HG03064 (cell line): ENCODE measurements at regions not wholly inside any gene's neighbourhood (a gene's known extent, or its start where the extent isn't known, plus 50 kb on each side); places are given as distances from the start of the nearest gene placed in this dataset.

Experiments
- ATAC-seq: cut with Tn5 transposase; IDR thresholded peaks from one replicate; pipeline ENCODE4 v1.9.1; 2021; ENCODE audit warnings: low read depth; ENCODE audit not compliant: unreplicated experiment

DNA sequence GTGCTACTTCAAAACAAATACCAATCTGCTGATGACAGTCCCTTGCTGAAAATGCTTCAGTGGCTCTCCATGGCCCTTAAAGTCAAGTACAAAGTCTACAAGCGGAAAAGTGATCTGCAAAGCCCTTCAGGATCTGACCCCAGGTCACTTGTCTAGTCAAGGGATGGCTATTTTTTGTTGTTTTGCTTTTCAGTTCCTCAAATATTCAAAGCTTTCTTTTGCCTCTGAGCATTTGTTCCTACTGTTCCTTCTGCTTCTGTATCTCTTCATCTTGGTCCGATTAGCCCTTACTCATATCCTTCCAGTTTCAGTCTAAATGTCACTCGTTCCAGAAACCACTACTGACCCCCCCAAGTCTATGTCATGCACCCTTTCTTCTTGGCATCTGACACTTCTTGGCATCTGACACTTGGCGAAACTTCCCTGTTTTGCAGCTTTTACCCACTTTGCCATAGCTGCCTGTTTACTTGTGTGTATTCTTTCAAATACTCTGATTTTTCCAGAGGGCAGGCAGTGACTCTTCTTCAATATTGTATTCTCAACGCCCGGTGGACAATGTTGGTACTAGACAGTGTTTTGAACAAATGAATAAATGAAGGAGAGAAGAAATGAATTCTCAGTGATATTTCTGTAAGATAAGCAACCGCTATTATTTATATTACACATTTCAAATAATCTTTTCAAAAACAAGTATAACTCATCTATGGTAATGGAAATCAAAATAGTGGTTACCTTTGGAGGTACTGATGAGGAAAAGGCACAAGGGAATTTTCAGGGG, 175.9 kb upstream of the FN1 start:
- ATAC-seq = no peak

DNA sequence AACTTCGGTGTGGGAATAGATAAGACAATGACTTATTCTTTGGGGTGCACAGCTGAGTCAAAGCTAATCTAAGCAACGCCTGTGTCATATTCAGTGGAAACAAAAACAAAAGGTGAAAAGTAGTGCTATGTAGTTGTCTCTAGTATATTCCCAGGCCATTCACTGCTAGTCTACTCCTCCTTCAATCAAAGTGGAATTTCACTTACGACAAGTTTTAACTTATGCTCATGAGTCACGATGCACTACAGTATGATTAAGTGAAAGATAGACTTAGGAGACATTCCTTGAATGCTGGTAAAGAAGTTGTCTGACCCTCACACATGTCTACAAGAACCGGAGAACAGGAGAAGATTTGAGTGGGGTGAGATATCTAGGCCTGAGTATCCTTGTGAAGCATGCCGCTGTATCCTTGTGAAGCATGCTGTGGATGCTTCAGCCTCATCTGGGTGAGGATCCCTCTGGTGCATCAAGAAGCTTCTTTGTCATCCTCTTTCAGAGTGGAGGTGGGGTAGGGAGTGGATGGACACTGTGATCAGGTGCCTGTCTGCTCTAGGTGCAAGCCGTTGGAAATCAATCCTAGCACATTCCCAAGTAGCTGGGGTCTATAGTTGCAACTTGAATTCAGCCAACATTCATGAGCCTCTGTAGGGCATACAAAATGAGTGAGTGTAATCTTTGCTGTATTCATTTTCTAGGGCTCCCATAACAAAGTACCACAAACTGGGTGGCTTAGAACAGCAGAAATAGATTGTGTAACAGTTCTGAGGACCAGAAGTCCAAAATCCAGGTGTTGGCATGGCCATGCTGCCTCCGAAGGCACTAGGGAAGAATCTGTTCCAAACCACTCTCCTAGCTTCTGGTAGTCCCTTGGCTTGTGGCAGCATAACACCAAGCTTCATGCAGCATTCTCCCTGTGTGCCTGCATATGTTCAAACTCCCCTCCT, 173.5 kb upstream of the FN1 start:
- ATAC-seq = no peak

DNA sequence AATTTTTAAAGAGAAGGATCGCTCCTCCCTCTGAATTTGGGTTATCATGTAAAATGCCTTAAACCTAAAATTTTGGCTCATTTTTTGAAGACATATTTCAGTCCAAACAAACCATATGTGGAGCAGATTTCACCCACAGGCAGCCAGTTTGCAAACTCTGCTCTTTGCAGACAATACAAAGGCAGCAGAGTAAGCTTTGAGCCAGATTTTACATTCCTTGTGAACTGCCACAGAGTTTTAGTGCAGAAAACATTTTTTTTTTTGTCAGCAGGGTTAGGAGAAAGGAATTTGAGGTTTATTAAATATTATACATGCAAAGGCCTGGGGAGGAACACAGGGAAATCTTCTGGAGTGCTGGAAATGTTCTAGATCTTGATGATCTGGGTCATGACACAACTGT, 171.9 kb upstream of the FN1 start:
- ATAC-seq = no peak

DNA sequence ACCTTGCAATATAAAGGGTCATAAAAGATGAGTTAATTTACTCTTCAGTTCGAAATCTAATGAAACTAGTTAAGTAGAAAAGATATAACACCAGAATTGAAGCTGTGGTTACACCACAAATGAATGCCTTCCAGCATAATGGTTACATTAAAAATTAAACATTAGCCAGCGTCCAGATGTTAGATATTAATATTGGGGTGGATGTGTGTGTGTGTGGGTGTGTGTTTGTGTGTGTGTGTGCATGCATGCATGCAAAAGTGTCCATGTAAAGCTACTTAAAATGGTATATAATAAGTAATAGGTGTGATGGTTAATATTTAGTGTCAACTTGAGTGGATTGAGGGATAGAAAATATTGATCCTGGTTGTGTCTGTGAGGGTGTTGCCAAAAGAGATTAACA, 170.4 kb upstream of the FN1 start:
- no peak for ATAC-seq

DNA sequence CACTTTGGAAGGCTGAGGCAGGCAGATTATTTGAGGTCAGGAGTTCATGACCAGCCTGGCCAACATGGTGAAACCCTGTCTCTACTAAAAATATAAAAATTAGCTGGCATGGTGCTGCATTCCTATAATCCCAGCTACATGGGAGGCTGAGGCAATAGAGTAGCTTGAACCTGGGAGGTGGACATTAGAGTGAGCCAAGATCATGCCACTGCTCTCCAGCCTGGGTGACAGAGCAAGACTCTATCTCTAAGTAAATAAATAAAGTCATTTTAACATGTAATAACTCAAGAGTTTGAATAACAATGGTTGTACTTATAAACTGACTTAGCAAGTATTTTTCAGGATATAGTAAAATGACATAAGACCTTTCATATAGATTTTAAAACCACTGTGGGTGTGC, 169.3 kb upstream of the FN1 start:
- ATAC-seq = no peak

DNA sequence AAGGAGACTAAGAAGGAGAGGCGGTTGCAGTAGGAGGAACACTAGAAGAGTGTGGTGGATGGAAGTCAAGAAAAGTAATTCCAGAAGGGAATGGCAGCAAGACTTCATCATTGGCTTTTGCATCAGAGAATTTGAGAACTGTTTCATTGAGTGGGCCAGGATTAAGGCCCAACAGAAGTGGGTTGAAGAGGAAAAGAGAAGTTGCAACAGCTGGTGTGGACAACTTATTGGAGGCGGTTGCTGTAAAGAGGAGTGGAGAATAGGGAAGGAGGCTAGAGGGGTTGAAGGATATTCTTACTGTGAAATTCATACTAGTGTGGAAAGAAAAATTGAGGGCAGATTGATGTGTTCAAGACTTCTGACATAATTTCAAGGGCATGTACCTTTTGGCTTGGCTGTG, 168.7 kb upstream of the FN1 start:
- ATAC-seq = no peak

DNA sequence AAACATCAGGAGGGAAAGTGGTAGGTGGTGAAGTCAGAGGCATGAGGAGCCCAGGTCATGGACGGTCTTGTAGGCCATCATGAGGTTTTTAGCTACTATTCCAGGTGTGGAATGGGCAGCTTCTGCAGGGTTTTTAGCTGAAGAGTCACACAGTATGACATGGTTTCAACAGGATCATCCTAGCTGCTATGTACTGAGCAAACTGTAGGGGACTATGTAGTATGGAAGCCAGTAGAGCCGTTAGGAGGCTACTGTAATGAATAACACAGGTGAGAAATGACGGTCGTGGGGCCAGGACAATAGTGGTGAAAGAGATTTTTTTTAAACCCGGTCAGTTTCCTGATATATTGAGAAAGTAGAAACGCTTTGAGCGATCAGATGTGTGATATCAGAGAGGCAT, 167.6 kb upstream of the FN1 start:
- ATAC-seq = no peak

DNA sequence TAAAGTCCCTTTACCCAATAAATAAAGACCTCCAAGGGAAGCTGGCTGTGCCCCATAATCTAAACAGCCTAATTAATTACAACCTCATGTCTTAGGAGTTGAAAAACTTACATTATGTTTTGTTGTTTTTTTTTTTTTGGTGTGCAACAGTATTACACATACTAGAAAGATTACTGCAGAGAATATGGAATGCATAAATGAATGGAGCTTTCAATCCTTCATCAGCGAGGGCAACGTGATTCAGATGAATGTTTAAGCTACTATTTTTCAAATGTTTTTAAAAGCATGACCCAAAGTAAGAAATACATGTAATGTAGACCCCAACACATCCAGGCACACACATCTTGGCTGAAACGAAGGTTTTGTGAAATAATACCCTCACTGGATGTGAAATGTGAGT, 167.1 kb upstream of the FN1 start:
- ATAC-seq = no peak

DNA sequence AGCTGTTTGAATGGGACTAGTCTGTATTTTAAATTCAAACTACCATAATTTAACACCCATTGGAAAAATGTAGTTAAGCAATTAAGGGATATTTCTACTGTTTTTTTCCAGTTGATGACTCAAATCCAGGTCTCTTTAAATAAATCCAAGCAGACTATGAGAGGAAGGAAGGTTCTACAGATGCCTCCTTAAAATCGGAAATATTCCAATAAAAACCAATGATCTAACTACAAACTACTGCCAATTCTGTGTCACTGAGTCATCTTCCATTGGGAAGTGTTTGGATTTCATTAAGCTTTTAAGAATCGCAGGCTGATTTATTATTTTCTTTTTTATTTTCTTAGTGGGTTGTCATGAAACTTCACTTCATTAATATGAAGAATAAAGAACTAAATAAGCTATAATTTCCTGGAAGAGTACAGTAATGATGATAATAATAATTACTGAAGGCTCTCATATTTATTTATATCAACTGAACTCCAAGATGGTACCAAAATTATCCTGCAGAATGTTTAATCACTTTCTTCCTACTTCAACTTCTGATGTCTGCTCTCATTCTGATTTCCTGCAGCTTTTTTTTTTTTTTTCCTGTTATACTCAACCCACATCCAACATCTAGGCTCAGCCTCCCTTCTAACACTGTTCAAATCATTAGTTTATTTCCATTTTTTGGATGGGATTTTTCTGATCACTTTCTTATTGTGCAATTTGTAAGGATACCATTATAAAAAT, 166.3 kb upstream of the FN1 start:
- no peak for ATAC-seq

DNA sequence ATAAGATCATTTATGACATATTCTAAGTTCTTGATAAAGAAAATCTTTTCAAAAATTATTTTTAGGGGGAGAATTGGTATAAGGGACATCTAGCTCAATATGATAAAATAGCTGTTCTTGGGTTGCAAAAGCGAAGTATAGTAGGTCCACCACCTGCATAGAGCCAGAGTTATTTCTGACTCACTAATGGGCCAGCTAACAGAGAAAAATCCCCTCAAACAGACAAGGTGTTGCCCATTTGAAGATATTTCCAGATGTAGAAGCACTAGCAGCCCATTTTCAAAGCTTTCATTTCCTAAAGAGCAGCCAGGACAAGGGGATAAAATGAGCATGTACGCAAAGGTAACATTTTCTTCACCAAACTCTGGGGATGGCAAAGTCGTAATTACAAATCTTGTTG, 165.7 kb upstream of the FN1 start:
- ATAC-seq = no peak

DNA sequence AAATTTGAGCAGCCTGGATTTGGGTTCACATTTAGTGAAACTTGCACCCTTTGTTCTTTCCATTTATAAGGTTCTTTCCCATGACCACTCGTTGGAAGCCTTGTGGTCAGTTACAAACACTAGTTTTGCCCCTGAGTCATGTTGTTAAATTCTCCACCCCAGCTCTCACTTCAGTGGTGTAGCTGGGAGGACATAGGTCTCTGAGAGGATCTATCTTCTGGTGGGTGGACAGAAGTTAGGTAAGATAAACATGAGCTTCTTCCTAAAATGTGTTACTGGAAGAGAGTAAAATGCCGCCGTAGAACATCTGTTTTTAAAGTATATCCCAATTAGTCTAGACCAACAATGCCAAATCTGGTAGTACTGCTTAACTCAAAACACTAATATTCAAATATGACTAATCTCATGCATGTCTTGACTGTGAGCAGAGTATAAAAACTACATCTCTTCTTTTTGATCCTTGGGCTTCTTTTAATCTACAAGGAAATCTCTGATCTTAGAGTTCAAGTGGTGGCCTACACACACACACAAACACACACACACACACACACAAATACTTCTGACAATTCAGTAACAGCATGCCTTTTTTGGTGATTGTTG, 162.6 kb upstream of the FN1 start:
- ATAC-seq = no peak

DNA sequence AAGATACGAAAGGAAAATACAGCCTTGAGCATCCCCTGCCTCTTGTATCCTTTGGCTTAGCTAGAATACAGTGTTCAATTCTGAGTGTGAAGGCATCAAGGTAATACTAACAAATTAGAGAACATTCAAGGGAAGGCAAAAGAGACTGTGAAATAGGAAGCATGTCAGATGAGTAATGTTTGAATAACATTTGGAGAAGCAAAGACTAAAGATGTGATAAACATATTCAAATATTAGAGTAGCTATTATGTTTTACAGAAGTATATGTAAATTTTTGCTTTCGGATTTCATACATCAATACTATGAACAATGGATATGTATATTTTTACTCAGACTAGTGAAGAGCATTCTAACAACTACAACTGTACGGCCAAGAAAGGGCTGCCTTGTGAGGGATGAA, 161.7 kb upstream of the FN1 start:
- no peak for ATAC-seq

DNA sequence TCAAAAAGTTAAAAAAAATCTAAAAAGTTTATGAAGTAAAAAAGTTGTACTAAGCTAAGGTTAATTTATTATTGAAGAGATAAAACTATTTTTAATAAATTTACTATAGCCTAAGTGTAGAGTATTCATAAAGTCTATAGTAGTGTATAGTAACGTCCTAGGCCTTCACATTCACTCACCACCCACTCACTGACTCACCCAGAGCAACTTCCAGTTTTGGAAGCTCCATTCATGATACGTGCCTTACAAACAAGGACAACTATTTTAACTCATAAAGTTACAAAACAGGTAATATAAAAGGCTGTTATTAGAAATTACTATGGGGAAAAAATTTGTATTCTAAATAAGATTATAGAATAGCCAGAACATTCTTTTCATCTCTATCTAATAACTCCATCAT, 158.9 kb upstream of the FN1 start:
- no peak for ATAC-seq

DNA sequence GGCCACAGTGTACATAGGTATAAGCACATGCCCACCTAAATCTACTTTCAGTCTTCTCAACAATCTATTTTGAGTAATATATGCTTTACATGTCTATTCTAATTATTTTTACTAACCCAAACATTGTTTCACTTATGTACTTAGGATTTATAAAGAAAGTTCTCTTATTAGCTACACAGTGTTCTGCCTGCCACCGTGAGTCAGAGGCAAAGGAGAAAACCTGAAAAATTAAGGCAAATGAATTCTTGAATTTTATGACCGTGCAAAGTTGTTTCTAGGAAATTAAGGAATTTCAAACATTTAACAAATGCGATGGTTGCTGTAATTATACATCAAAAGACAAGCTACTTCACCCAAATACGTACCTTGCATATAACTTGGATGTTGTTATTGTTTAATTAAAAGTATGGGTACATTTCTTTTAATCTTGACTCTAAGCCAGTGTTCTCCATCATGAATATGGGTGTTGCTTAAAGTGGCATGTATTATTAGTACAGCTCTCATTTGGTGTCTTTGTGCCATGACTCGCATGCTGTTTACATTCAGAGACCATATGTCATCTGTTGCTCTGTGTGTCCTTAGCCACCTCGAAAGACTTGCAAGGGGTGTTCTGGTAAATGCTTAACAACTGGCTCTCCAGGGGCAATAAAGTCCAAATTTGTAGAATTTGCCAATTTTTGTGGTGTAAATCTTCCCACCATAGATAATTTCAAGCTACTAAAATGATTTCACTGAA, 154.3 kb upstream of the FN1 start:
- no peak for ATAC-seq

DNA sequence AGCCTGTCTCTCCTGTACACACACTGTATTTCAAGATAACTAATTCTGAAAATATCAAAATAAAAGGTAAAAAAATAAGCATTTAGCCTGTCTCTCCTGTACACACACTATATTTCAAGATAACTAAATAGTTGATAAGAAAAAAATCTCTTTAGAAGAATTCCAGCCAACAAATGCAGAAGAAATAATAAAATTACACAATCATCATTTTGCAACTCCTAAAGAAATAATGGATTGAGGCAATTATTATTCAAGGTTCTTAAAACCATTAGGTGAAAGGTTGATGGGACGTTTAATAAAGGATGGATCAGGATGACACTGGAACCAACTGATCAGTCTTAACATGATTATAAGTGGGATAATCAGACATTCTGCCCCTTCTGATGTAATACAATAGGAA, 148.0 kb upstream of the FN1 start:
- no peak for ATAC-seq

DNA sequence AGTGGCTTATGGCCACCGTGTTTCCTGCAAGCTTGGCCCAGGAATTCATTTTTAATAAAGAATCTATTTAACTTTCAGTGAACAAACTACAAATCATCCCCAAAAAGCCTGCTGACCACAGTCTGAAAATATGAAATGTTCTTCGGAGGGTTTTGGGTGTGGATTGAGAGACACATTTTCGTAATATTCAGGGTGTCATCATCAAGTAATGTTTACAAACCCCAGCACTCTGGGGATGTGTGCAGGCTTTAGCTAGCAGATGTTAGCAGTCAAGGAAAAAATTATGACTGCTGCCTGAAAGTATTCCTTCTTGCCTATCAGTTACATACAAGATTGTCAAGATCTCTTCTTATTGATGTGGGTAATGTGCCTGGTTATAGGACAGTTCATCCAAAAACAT, 143.9 kb upstream of the FN1 start:
- ATAC-seq = no peak

DNA sequence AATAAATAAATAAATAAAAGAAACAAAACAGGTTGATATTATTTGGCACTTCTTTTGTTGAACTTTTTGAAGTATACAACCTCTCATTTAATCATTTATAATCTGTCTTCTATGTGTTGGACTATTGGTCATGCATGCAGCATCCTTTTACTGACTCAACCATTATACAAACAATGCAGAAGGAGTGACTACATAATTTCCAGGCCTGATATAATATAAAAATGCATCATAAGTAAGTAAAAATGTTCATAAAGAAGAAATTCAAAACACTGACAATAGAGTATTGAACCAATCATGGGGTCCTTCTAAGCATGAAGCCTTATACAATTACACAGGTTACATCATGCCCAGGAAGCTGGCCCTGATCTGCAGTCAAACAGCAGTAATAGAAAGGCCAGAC, 141.5 kb upstream of the FN1 start:
- no peak for ATAC-seq

DNA sequence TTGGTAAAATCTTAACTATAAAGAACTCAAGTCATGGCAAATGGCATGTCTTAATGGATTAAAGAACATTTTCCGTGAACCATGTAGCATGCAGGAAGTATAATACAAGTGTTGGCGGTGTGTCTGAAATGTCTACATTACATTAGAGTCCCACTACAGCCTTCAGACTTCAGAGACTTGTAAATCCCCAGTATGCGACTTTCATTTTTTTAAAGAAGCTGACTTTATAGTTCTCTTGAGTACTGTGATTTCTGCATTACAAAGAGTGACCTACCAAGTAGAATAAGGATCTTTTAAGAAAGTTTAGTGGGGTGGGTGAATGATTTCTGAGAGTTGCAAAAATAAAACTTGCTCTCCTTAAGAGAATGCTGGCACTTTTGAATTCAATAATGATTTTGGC, 140.7 kb upstream of the FN1 start:
- no peak for ATAC-seq

DNA sequence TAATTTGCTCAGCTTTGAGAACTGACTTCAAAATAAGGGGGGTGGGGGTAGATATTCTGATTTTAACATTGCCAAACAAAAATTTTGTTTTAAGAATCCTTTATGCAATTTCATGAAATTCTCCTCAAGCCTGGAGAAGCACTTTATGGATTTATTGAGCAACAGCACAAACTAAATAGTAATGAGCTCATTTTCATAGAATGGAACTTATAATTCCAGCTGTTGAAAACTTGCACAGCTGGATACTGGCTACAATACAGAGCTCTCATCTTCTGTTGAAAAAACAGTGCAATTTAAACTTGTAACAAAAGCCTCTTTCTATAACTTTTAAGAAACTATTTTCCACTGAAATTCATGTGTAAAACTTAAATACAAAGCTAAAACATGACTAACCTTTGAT, 137.6 kb upstream of the FN1 start:
- no peak for ATAC-seq

DNA sequence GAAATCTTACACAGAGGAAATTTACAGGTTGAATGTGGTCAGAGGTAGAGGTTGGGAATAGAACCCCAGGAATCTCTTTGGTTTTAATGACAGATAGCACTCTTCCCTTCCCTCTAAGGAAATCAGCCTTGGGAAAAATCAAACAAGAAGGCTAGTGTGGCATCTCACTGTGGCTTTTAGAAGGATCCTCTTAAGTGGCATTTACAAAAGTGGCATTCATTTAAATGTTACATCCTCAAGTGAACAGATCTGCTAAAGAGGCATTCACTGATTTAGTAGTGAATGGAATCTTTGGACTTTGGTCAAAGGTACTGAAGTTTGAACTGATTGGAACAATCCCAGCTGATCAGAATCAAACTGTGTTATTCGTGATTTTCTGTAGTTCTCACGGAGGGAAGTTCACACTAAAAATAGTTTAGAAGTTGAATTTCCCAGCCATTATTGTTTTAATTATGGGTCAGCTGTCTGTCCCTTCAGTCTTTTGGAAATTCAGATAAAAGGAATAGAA, 136.5 kb upstream of the FN1 start:
- no peak for ATAC-seq
